ENCODE measurements at regions not wholly inside any gene's neighbourhood (a gene's known extent, or its start where the extent isn't known, plus 50 kb on each side); places are given as distances from the start of the nearest gene placed in this dataset.

DNA sequence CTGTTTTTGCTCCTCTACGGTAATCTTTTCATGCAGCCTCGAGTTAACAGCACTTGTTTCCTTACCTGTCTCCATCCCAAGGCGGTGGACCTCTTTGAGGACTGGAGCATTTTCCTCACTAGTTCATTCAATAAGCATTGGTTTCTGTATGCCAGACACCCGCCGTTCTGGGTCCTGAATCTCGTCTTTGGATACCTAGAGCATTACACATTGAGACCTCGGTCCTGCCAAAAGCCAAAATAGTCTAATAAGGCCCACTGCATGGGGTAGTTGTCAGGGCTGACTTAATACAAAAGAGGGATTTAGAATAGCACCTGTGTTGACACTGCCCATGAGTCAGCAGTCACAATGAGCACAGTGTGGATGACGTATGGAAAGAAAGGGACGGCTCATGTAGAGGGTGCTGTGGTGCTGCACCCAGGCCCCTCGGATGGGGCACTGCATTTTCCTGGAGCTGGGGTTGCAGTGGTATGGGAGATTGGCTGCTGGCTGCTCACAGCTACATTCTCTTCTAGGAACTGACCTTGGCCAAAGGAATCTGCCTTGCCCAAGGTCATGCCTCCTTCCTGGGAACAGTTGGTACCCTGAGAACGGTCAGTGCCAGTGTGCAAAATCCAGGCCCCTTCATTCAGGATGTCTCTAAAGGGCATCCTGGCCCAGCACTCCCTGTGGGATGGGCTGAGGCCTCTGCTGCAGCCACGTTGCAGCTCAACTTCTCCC lies 126.9 kb upstream of the NCK2 start:
- DNase-seq = no peak

DNA sequence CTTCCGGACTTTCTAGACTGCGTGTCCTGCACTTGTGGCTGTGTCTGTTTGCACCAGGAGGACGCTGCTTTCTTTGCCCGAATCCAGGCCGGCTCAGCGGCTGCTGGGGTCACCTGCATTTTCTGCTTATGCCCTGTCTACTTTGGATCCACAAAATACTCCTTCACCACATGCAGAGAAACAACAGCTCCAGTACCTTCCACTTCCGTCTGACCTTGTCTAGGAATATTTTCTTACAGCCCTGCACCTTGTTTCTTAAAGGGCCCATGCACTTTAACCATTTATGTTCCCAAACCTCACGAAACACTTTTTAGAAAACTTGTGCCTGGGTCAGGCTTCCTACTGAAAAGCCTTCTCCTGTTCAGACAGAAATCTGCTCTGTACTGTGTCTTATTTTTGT lies 129.4 kb upstream of the NCK2 start:
- DNase-seq = no peak

DNA sequence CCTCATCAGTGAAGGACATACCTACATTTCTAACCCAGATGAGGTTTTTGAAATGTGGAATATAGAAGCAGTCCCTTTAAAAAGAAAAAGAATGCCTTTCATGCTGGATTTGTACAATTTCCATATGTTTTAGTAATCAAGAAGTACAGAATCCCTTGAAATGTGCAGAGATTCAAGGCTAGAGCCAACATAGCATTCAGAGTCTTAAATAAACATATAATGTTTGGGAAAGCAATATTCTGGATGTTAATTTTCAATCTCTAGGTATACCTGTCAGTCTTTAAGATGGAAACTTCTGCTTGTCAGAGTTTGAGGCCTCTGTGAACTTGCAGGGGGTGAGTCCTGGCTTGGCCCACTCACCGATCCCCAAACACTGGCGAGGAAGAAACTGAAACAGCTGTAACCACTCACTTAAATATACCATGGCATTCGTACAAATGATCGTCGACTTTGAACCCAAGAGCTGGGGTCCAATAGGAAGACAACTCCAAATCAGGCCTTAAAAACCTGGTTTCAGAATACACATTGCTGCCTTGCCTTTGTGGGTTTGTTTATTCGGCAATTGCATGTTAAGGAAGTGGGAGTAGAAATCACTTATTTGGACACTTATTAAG lies 132.8 kb upstream of the NCK2 start:
- DNase-seq = no peak

DNA sequence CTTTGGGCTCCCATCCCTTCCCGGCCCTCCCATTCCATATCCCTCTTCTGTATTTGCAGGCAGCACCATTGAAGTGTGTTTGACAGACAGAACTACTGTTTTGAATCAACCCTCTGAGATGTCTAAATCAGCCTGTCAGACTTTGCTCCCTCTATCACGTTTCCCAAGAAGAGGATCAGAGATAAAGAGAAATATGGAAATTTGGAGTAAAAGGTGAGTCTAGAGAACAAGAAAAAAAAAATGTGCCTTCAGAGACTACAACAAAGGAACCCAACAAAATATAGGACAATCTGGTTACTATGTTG lies 133.4 kb upstream of the NCK2 start:
- no peak for DNase-seq

DNA sequence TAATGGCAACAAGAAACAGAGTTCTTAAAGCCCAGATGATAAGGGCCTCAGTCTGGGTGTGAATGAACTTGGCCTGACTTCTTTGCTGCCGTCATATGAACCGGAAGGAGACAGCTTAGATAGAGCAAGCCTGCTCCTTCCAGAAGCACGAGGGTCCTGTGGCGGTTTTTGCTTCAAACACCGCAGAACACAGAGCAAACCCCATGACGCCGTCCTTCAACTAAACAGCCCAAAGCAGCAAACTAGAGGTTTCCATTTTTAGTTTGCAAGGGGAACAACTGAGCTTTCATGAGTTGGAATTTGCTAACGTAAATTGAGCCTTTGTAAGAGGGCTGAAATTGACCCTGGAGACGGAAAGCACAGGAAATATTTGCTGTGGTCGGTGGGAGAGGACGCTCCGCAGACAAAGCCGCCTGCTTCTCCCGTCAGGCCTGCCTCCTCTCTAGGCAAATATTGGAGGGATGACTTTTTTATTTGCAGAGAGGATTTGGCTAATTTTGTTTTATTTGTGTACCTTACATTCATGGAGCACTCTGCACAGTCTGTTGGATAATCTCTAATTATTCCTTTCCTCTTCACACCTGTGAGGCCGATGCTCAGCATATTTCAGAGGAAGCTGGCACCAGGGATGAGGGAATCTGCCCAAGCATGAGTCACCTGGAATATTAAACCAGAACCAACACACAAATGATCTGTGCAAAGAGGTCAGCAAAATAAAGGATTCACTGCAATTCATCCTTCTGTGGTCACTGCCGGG lies 134.0 kb upstream of the NCK2 start:
- no peak for DNase-seq

DNA sequence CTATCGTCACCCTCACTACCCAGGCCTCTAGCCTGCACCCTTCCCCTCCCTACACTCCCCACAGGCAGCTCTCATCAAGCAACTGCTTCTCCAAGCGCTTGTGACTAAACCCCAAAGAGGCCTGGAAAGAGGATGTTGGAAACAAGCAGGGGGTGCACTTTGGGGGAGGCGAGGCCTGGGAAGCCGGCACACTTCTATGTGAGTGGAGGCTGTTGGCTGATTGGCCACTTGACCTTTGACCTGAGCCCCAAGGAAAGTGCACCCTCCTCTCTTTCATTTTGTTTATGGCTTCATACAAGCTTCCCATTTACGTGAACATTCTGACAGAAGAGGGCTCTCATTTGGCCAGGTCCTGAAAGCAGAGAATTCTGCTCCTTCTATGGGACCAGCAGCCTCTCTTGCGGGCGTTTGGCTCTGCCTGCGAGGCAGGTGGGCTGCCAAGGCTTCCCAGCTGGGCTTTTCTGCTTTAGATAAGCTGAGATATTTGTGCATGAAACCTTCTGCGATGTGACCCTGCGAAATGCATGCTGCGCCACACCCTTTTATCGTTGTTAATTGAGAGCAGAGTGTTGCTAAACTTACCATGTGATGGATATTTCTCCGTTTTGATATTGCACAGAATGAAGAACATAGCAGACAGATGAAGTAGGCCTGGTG lies 134.8 kb upstream of the NCK2 start:
- DNase-seq = no peak

DNA sequence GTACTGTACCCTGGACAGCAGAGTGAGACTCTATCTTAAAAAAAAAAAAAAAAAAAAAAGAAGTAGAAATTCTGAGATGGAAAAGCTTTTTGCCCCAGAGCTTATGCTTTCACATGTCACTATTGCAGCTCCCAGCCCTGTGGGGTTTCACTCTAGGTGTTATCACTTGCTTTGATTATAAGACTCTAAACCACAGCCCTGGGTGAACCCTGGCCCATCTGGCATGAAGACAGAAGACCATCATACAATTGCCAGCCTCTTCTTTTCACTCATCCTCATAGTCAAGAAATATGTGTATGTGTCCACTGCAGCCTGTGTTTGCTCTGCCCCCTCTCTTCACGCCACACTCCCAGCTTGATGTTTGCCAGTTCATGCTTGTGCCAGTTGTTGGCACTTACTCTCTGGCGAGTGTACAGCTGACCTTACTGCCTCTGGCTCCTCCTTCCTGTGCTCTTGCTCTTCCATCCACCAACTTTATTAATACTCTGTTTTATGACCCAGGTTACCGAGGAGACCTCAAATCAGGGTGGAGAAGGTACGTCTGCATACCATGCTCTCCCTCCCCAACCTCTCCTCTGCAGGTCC lies 136.7 kb upstream of the NCK2 start:
- DNase-seq = no peak

DNA sequence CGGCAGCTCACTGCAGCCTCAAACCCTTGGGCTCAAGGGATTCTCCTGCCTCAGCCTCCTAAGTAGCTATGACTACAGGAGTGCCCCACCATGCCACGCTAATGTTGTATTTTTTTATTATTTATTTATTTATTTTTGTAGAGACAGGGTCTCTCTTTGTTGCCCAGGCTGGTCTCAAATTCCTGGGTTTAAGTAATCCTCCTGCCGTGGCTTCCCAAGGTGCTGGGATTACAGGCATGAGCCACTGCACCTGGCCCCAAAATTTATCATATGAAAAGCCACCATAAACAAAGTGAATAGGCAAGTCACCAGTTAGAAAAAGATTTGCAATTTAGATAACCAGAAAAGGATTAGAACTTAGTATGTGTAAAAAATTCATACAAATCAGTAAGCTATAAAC lies 138.6 kb upstream of the NCK2 start:
- DNase-seq = no peak

DNA sequence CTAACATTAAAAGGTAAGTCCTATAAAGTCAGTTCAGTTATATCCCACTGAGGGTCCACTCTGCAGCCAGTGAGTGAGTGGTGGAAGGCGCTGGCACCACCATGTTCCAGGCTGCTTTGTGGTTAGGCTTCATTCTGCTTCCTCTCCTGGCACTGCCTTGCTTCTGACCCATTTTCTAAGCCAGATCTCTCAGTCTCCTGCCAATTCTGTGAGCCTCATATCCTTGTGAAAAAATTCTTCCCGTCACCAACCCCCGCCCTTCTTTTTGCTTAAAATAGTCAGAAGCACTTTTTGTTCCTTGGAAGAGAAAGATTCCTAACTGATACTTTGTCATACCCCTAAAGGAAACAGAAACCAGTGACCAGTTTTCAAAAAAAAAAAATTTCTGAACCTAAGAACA lies 139.8 kb upstream of the NCK2 start:
- DNase-seq = no peak

DNA sequence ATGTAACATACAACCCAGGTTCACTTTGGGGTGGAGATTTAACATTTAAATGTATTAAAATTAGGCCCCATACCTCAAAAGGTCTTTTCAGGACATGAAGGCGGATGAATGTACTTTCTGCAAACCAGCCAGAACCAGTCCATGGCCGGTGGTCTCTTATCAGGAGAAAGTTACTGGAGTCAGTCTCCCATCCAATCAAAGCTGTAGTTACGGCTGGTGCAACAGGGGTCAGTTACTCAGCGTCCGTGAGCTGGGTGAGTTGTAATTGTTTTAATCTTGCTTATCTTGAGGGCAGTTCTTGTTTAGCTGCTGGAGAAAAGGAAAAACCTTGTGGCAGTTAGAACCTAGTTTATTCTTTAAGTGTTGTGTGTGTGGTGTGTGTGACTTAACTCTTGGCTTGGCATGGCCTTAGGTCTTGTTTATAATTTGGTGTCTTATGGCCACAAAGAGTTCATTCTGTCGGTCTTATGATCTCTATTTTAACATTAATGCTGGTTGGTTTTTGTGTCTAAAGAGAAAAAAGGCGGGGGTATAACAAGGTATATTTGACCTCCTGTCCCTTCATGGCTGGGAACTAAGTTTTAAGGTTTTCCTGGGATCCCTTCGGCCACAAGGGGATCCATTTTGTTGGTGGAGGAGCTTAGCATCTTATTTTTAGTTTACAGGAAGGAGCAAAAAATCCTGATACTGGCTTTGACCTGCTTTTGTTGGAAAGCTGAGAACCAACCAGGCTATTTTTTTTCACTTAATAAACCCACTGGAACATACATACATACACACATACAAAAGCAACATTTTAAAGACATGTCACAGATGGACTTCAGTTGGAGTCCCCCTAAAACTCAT lies 143.5 kb upstream of the NCK2 start:
- DNase-seq = no peak

DNA sequence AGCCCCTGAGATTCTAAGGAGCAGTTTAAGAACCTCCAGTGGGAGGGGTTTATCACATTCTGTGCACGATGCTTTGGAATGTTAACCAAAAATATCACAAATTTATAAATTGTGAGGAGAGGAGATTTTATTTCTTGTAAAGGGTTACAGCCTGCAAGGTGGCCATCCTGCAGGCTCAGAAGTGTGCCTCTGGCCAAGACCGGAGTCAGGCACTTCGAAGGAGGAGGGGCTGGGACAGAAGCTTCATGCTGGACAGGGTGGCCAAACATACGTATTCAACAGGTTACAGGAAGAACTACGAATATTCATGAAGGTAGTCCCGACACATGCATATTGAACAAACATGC lies 144.1 kb upstream of the NCK2 start:
- no peak for DNase-seq

DNA sequence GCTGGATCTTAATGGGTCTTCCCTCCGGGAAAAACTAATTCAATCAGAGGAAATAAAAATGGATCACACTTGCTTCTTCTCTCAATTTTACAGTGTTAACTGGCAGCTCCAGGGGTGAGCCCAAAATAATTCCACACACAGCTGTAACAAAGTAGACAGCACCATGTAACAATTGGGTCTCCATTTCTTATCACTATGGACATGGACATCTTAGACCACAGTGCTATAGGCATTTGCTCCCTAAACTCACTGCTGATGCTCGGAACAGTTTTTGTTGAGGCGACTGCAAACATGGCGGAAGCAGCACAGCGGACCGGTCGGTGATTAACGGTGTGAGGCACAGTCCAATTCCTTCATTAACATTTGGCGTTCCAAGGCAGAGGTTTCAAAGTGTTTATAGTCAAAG lies 144.7 kb upstream of the NCK2 start:
- DNase-seq = no peak

DNA sequence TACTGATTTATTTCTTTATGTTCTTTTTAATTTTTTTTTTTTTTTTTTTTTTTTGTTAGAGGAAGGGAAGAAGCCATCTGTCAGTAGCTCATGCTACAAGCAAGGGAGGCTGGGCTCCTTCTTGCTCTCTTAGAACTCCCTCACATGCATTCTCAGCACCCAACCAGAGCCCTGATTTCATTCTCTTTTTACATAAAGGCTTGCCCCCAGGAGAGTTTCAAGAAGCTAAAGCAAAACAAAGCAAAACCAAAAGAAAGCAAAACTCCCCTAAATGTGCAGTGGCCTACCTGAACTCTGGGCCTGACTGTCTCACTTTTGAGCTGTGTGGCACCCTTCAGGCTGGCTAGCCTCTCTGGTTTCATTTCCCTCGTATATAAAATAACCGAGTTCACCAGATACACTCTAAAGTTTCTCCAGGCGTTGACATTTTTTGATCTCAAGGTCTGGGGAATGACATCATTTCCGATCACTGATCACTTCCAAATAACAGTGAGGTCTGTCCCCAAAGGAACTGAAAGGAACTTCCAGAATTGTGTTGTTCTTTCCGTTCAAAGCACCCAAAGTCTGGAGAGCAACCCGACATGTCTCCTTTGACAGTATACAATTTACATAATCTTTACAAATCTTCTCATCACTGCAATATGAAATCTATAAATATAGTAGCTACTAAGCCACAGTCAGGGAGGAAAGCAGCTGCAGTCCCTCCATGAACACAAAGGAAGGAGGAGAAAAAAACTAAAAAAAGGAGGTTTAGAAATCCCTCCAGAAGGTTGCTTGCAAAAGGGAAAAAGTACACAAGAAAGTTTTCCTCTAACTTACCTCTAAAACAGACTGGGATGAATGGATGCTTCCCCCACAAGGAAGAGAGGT lies 145.6 kb upstream of the NCK2 start:
- DNase-seq = no peak

DNA sequence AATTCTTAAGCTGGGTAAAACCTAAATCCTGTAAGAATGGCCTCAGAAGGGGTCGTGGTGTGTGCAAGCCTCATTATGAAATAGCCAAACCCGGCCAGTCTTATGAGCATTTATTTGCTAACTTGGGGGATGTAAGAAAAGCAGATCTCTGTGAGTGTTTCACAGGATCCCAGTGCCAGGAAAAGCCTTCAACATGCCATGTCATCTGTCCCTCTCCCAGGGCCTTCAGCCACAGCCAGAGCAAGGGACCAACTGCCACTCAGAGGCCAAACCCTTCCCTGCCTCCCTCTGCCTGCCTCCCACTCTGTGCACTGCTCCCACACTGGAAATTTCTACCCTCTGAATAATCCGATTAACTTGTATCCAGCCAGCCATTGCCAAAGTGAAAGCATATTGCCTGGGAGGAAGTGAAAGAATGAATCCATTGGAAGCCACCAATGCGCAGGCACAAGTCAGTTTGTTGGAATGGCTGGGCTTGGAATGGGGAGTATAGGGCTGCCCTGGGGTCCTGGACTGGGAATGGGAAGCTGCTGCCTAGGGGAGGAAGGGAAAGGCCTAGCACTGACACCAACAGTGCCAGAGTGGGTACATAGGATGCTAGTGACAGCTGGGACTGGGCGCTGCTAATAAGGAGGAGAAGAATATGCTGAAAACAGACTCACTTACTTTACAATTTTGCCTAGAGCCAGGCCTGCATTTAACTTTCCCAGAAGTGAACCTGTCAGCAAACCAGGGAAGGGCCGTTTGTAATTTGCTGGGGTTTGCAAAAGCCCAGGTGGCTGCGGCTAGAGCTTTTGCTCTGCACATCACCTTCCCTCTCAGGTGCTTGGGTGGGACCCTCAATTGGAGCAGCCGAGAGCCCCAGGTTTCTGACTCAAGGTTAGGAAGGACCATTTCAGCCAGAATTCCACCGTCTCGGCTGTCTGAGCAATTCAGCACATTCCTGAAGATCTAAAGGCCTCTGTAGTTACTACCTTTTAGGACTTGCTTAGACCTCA lies 146.6 kb upstream of the NCK2 start:
- no peak for DNase-seq

DNA sequence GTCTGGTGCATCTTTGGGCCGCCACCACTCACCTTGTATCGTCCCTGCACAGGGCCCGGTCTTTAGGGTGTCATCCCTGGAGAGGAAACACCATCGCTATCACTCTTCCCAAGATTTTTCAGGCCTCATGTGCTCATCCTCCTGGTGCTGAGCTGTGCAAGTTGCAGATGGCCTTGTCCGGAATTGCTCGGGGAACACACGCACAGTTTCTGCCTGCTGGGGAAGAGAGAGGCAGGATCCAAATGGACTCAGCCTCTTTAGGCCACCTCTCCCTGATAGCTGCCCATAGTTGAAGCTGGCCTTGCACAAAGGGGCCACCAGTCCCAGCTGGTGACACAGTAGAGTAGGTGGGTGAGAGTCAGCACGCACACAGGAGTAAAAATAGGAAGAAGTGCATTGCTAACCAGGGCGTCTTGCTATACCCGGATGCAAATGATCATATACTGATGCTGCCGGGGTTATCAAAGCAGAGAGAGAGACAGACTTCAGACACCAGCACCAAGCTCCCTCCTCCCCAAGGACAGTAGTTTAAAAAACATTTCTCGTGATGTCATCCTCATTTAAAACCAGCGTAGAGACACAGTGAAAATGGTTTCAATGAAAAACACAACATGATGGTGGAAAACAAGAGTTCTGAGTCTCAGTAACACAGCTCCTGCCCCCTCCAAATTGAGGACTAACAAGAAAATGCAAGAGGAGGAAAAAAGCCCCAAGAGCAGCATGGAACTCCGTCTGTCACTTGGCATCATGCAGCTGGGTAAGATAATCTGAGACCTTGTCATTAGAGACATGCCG lies 147.5 kb upstream of the NCK2 start:
- no peak for DNase-seq

DNA sequence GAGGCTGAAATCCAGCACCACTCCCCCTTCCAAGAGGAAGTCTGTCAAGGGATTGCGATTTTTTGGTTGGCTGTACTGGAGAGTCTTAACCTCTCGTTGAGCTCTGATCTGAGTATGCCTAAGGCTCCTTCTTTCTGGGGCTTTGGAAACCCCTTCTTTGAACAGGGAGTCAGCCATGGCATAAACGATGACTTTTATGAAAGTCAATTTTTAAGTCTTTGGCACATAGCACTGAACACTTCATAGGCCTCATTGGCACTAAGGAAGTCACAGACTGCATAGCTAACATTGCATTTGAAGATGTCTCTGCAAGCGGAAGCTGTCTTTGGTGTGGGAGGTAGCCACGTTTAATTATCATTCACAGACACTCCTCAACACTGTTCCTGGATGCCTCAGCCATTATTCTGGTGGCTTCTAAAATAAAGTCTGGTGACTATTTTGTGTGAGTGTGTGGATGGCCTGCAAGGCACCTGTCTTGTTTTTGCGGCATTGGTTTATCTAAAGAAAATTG lies 148.2 kb upstream of the NCK2 start:
- DNase-seq = no peak

DNA sequence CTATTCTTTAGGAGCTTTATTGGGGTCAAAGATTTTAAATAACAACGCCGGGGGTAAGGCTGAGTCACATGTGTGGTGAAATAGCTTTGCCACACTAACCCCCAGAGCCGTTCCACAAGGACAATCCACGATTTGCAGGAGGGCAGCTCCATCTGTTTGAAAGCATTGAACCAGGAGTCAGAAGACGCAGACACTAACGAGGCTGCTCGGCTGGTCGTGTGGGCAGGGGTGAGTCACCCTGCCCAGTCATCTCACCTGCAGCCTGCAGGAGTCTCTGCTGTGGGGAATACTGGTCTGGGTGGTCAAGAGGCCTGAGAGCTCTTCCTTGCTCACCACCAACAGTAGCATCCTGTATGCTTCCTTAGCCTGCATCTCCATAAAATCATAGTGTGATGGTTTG lies 149.2 kb upstream of the NCK2 start:
- no peak for DNase-seq

DNA sequence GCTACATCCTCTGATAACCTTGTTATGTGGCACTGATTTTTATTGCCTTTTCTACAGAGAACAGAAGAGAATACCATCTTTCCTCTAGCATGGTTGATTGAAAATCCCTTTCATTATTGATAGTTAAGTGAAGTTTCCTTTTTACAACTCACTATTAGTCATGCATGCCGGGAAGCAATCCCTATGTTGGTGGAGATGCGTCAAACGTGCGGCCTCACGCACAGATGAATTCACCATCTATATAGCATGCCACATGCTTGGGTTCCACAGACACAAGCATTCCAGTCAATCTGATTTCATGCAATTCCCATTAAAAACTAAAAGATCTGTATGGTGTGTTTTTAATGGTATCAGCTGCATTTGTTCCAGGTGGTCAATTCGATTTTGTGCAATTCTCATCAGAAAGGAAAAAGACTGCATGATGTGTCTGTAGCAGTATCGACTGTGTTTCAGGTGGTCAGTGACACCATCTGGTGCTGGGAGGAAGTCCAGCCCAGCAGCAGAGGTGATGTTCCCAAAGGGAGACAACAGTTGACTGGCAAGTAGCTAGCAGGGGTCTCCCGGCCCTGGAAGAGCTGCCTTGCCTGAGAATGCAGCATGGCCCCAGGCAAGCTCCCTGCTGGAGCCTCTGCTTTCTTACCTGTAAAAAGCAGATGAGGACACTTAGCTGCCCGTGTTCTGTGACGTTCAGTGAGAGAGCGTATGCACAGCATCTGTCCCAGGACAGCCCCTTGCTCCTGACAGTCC lies 151.3 kb upstream of the NCK2 start:
- no peak for DNase-seq

DNA sequence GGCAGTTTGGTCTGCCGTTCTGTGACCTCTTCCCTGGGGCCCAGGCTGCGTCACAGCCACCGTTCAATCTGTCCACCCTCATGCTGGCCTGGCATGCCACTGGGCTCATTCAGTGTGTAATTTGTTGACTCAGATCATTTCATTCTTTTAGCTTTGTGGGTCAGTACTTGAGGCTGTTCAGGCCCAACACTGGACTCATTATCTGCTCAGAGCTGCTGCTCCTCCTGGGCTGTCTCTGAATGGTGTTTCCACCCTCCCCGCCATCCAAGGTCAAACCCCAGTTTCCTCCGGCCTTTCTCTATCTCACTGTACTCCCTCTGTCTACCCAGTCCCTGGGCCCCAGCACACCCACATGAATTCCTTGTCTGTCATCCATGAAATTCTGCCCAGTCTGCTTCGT lies 152.4 kb upstream of the NCK2 start:
- DNase-seq = no peak

Data from NCI-H187 (cell line).